Ishikawa (cell line): ENCODE measurements at regions not wholly inside any gene's neighbourhood (a gene's known extent, or its start where the extent isn't known, plus 50 kb on each side); places are given as distances from the start of the nearest gene placed in this dataset.

ENCODE experiments used
- CEBPB ChIP-seq: IDR thresholded peaks from 2 replicates; pipeline ENCODE4 v1.6.1; 2012
- CREB1 ChIP-seq: IDR thresholded peaks from 2 replicates; pipeline ENCODE4 v1.6.1; 2012; ENCODE audit warnings: low read depth
- EGR1 ChIP-seq: IDR thresholded peaks from 2 replicates; pipeline ENCODE4 v1.6.1; 2012
- EP300 ChIP-seq: IDR thresholded peaks from 2 replicates; pipeline ENCODE4 v1.6.1; 2012; ENCODE audit warnings: borderline replicate concordance
- FOXM1 ChIP-seq: IDR thresholded peaks from 2 replicates; pipeline ENCODE4 v1.6.1; 2012; ENCODE audit warnings: low read depth, borderline replicate concordance
- MAX ChIP-seq: IDR thresholded peaks from 2 replicates; pipeline ENCODE4 v1.6.1; 2012
- NFIC ChIP-seq: IDR thresholded peaks from 2 replicates; pipeline ENCODE4 v1.6.1; 2012
- RAD21 ChIP-seq: IDR thresholded peaks from 2 replicates; pipeline ENCODE4 v1.6.1; 2012; ENCODE audit warnings: low read depth
- REST ChIP-seq: IDR thresholded peaks from 2 replicates; pipeline ENCODE4 v1.6.1; 2012; ENCODE audit warnings: low read depth, mild to moderate bottlenecking
- TAF1 ChIP-seq: IDR thresholded peaks from 2 replicates; pipeline ENCODE4 v1.6.1; 2012; ENCODE audit warnings: low read depth, mild to moderate bottlenecking
- TCF12 ChIP-seq: IDR thresholded peaks from 2 replicates; pipeline ENCODE4 v1.6.1; 2012; ENCODE audit warnings: low read depth
- TEAD4 ChIP-seq: IDR thresholded peaks from 2 replicates; pipeline ENCODE4 v1.6.1; 2012
- USF1 ChIP-seq: IDR thresholded peaks from 2 replicates; pipeline ENCODE4 v1.6.1; 2012
- YY1 ChIP-seq: IDR thresholded peaks from 2 replicates; pipeline ENCODE4 v1.6.1; 2012; ENCODE audit warnings: low read depth
- ZBTB7A ChIP-seq: IDR thresholded peaks from 2 replicates; pipeline ENCODE4 v1.6.1; 2012; ENCODE audit warnings: low read depth

GRCh38 chr13:58687148-58687547 is 1055.6 kb downstream of the PCDH17 start:
- no peak for TF ChIP-seq CREB1
- TF ChIP-seq TAF1, result no peak
- no peak for TF ChIP-seq RAD21
- no peak for TF ChIP-seq USF1
- TF ChIP-seq MAX, result no peak
- TF ChIP-seq EGR1, result no peak
- TF ChIP-seq CEBPB, result no peak
- no peak for TF ChIP-seq EP300
- no peak for TF ChIP-seq REST
- TF ChIP-seq TCF12, result no peak
- no peak for TF ChIP-seq TEAD4
- no peak for TF ChIP-seq YY1
- TF ChIP-seq FOXM1, result no peak

GRCh38 chr13:58698531-58698930 is 1067.0 kb downstream of the PCDH17 start:
- no peak for TF ChIP-seq RAD21
- TF ChIP-seq REST, result no peak
- TF ChIP-seq TAF1, result no peak
- no peak for TF ChIP-seq EP300
- no peak for TF ChIP-seq TEAD4
- TF ChIP-seq FOXM1, result no peak
- TF ChIP-seq TCF12, result no peak
- no peak for TF ChIP-seq EGR1
- TF ChIP-seq YY1, result no peak
- TF ChIP-seq USF1, result no peak
- TF ChIP-seq NFIC, result no peak
- no peak for TF ChIP-seq MAX
- no peak for TF ChIP-seq CREB1
- TF ChIP-seq CEBPB, result no peak

- TF ChIP-seq EP300, result no peak
- no peak for TF ChIP-seq FOXM1
- no peak for TF ChIP-seq ZBTB7A
- no peak for TF ChIP-seq YY1
- TF ChIP-seq TAF1, result no peak
- no peak for TF ChIP-seq MAX
- TF ChIP-seq CREB1, result no peak
Observed at GRCh38 chr13:58704953-58705352, 1073.4 kb downstream of the PCDH17 start.

- TF ChIP-seq MAX (no peak), TAF1 (no peak), TCF12 (no peak), TEAD4 (no peak), USF1 (no peak), CEBPB (no peak), EP300 (no peak), REST (no peak), ZBTB7A (no peak), FOXM1 (no peak), YY1 (no peak), NFIC (no peak), RAD21 (no peak), EGR1 (no peak), CREB1 (no peak)
Observed at GRCh38 chr13:58706421-58706820, 1074.9 kb downstream of the PCDH17 start.
